K562 (cell line): ENCODE measurements at regions not wholly inside any gene's neighbourhood (a gene's known extent, or its start where the extent isn't known, plus 50 kb on each side); places are given as distances from the start of the nearest gene placed in this dataset.

ENCODE experiments used
- BDP1 ChIP-seq: IDR thresholded peaks from 3 replicates; pipeline ENCODE4 v1.6.1; 2011; ENCODE audit not compliant: insufficient read length, insufficient read depth
- CBX3 ChIP-seq, 2 experiments: IDR thresholded peaks; 1 replicate in 1 of 2; 2 replicates in 1 of 2; pipeline ENCODE4 v1.6.1; 2012; ENCODE audit warnings: inconsistent platforms in 2 of 2, low read length in 2 of 2, borderline replicate concordance in 1 of 2, control low read depth in 1 of 2
- CTCF ChIP-seq, 3 experiments: IDR thresholded peaks in 2 of 3; conservative IDR thresholded peaks in 1 of 3; 2 replicates each; pipeline ENCODE4 v1.5.1; 2011 to 2012; ENCODE audit warnings: low read length in 3 of 3, mild to moderate bottlenecking in 3 of 3, control low read depth in 2 of 3, improper control_type of control experiment in 1 of 3, inconsistent platforms in 1 of 3, low read depth in 1 of 3, mixed read lengths in 1 of 3, moderate library complexity in 1 of 3; ENCODE audit not compliant: insufficient read depth in 2 of 3
- KLF16 ChIP-seq: IDR thresholded peaks from 2 replicates; pipeline ENCODE4 v1.6.1; 2016; ENCODE audit warnings: antibody characterized with exemption
- MTF1 ChIP-seq: fragments of 250-450 bp; sonication (Bioruptor Pico); IDR thresholded peaks from 2 replicates; pipeline ENCODE4 v1.9.0; 2021; ENCODE audit warnings: moderate library complexity, mild to moderate bottlenecking, inconsistent platforms, borderline replicate concordance
- MYC ChIP-seq, 2 experiments: fragments of 250-450 bp in 1 of 2; sonication (Bioruptor Pico) in 1 of 2; IDR thresholded peaks; 2 replicates each; pipeline versions ENCODE4 v1.5.1 to v1.6.1; 2012 to 2021; ENCODE audit warnings: low read depth in 2 of 2, borderline replicate concordance in 1 of 2, improper control_type of control experiment in 1 of 2, low read length in 1 of 2, mild to moderate bottlenecking in 1 of 2, moderate library complexity in 1 of 2
- ZBTB8A ChIP-seq: fragments of 450-650 bp; IDR thresholded peaks from 2 replicates; pipeline ENCODE4 v1.6.1; 2018; ENCODE audit warnings: mild to moderate bottlenecking, moderate library complexity; ENCODE audit not compliant: partially characterized antibody
- ZNF384 ChIP-seq: IDR thresholded peaks from 2 replicates; pipeline ENCODE4 v1.6.1; 2012; ENCODE audit warnings: low read depth, low read length, improper control_type of control experiment
- ZNF507 ChIP-seq: conservative IDR thresholded peaks from 2 replicates; pipeline ENCODE4 v1.6.1; 2017; ENCODE audit warnings: missing genetic modification characterization, missing compliant biosample characterization

GRCh38 chrX:71823391-71824057 is 60.4 kb downstream of the CXorf49B start:
- TF ChIP-seq BDP1 (no peak), ZBTB8A (no peak), ZNF384 (no peak), CTCF (IDR thresholded peaks at IDR 0.05 in 2 of 3, conservative IDR thresholded peaks at IDR 0.05 in 1 of 3; ENCODE audit: insufficient read depth in 2 of 3, low read depth in 1 of 3, low read length in 3 of 3) (no peak), CBX3 (IDR thresholded peaks at IDR 0.05; ENCODE audit: borderline replicate concordance in 1 of 2, low read length in 2 of 2) (no peak), MTF1 (no peak), ZNF507 (tag) (no peak), MYC (IDR thresholded peaks at IDR 0.05; ENCODE audit: low read depth, low read length) (no peak), MYC (CRISPR knock-in tag; IDR thresholded peaks at IDR 0.05; ENCODE audit: borderline replicate concordance, low read depth) (no peak), KLF16 (no peak)
